GM19238 (cell line): ENCODE measurements at regions not wholly inside any gene's neighbourhood (a gene's known extent, or its start where the extent isn't known, plus 50 kb on each side); places are given as distances from the start of the nearest gene placed in this dataset.
"Not testable (repeated sequence)": the region's sequence is repeated elsewhere in the genome, so short reads cannot be mapped to it uniquely, and the experiment has no call there.

Experiments used
- DNase-seq: peaks from one replicate; pipeline ENCODE4 v3.0.0; 2011; ENCODE audit warnings: low spot score; ENCODE audit not compliant: insufficient read length

GRCh38 chr7:125481323-125481722, 551.7 kb upstream of the POT1 start:
- no peak for DNase-seq

GRCh38 chr7:125480762-125481161, 551.1 kb upstream of the POT1 start:
- no peak for DNase-seq

- DNase-seq: no peak
Measured at GRCh38 chr7:125468855-125469174, 539.2 kb upstream of the POT1 start.

- no peak for DNase-seq
Measured at GRCh38 chr7:125467996-125468854, 538.6 kb upstream of the POT1 start.

- DNase-seq: no peak
Measured at GRCh38 chr7:125465527-125465926, 535.9 kb upstream of the POT1 start.

GRCh38 chr7:125462615-125463014, 533.0 kb upstream of the POT1 start:
- DNase-seq: no peak

GRCh38 chr7:125459038-125459437, 529.4 kb upstream of the POT1 start:
- DNase-seq: no peak

GRCh38 chr7:125450749-125451148, 521.1 kb upstream of the POT1 start:
- no peak for DNase-seq

- DNase-seq: no peak
Measured at GRCh38 chr7:125445836-125446235, 516.2 kb upstream of the POT1 start.

- DNase-seq: no peak
Measured at GRCh38 chr7:125444864-125445263, 515.2 kb upstream of the POT1 start.

- no peak for DNase-seq
Measured at GRCh38 chr7:125436220-125436619, 506.6 kb upstream of the POT1 start.

GRCh38 chr7:125431349-125431748, 501.7 kb upstream of the POT1 start:
- no peak for DNase-seq

- DNase-seq: no peak
Measured at GRCh38 chr7:125430013-125430412, 500.4 kb upstream of the POT1 start.

- no peak for DNase-seq
Measured at GRCh38 chr7:125427676-125428075, 498.1 kb upstream of the POT1 start.

- no peak for DNase-seq
Measured at GRCh38 chr7:125425506-125425905, 495.9 kb upstream of the POT1 start.

- no peak for DNase-seq
Measured at GRCh38 chr7:125424721-125425120, 495.1 kb upstream of the POT1 start.

- no peak for DNase-seq
Measured at GRCh38 chr7:125423458-125424155, 494.0 kb upstream of the POT1 start.

- DNase-seq: not testable (repeated sequence)
Measured at GRCh38 chr7:125421407-125421806, 491.8 kb upstream of the POT1 start.

GRCh38 chr7:125412890-125413665, 483.5 kb upstream of the POT1 start:
- no peak for DNase-seq

- no peak for DNase-seq
Measured at GRCh38 chr7:125409921-125410320, 480.3 kb upstream of the POT1 start.

- DNase-seq: no peak
Measured at GRCh38 chr7:125406111-125406510, 476.5 kb upstream of the POT1 start.

- DNase-seq: no peak
Measured at GRCh38 chr7:125399408-125399807, 469.8 kb upstream of the POT1 start.
